H1 (cell line): ENCODE measurements at regions not wholly inside any gene's neighbourhood (a gene's known extent, or its start where the extent isn't known, plus 50 kb on each side); places are given as distances from the start of the nearest gene placed in this dataset.

ENCODE experiments used
- CTCF ChIA-PET: fragments of 300-600 bp; sonication (Branson Sonifier 250); formaldehyde crosslinking; loops from one replicate; lab custom pipeline; 2021; ENCODE audit not compliant: partially characterized antibody; lab: Charles Lee
- POLR2A ChIA-PET: fragments of 300-600 bp; sonication (Branson Sonifier 250); formaldehyde crosslinking; loops from one replicate; lab custom pipeline; 2021; ENCODE audit warnings: inconsistent platforms; ENCODE audit not compliant: partially characterized antibody; lab: Charles Lee
- DNase-seq, 2 experiments: peaks; one replicate each; pipeline versions ENCODE4 v3.0.0 to v3.0.0-alpha.2; 2010 to 2022; ENCODE audit warnings: low spot score in 2 of 2, low read depth in 1 of 2, mixed read lengths in 1 of 2
- FAIRE-seq: peaks from 2 replicates; lab custom pipeline; 2011; peaks lifted over from hg19 to GRCh38; lab: Jason Lieb, UNC
- H2AFZ ChIP-seq: 2 replicates; pipeline ENCODE4 v1.8.1; 2012; ENCODE audit warnings: low read length, inconsistent platforms
- H2AK5ac ChIP-seq: 2 replicates; pipeline ENCODE4 v1.6.1; 2013; ENCODE audit warnings: low read depth, low read length
- H2BK120ac ChIP-seq: replicated peaks from 2 replicates; pipeline ENCODE3; 2013; ENCODE audit warnings: low read depth, low read length, inconsistent platforms
- H2BK12ac ChIP-seq: 2 replicates; pipeline ENCODE4 v1.6.1; 2013; ENCODE audit warnings: low read depth, low read length
- H2BK15ac ChIP-seq: 2 replicates; pipeline ENCODE4 v1.6.1; 2013; ENCODE audit warnings: low read length
- H2BK20ac ChIP-seq: 2 replicates; pipeline ENCODE4 v1.6.1; 2013; ENCODE audit warnings: low read length
- H2BK5ac ChIP-seq: 2 replicates; pipeline ENCODE4 v1.6.1; 2013; ENCODE audit warnings: low read depth, low read length
- H3K14ac ChIP-seq: 2 replicates; pipeline ENCODE4 v1.6.1; 2013; ENCODE audit warnings: inconsistent platforms; ENCODE audit not compliant: insufficient read length
- H3K18ac ChIP-seq: 2 replicates; pipeline ENCODE4 v1.6.1; 2013; ENCODE audit warnings: low read length; ENCODE audit errors: extremely low read depth
- H3K23ac ChIP-seq: 2 replicates; pipeline ENCODE4 v1.6.1; 2013; ENCODE audit warnings: inconsistent platforms; ENCODE audit not compliant: insufficient read length
- H3K23me2 ChIP-seq: 2 replicates; pipeline ENCODE4 v1.6.1; 2013; ENCODE audit warnings: low read depth, low read length
- H3K27ac ChIP-seq: 2 replicates; pipeline ENCODE4 v1.6.1; 2011; ENCODE audit warnings: low read depth, low read length, inconsistent platforms
- H3K27me3 ChIP-seq, 4 experiments: replicated peaks in 1 of 4; 1 replicate in 1 of 4; 2 replicates in 3 of 4; pipeline versions ENCODE4 v1.6.1 to v1.8.1; 2011 to 2013; ENCODE audit warnings: low read length in 3 of 4, mild to moderate bottlenecking in 3 of 4, inconsistent platforms in 2 of 4, mixed read lengths in 2 of 4, moderate library complexity in 1 of 4; ENCODE audit not compliant: control insufficient read depth in 3 of 4, insufficient read depth in 3 of 4; ENCODE audit errors: extremely low read depth in 1 of 4
- H3K36me3 ChIP-seq, 4 experiments: 2 replicates each; pipeline versions ENCODE4 v1.6.1 to v1.8.1; 2011 to 2013; ENCODE audit warnings: mild to moderate bottlenecking in 4 of 4, low read length in 3 of 4, moderate library complexity in 2 of 4, control low read depth in 1 of 4, inconsistent platforms in 1 of 4; ENCODE audit not compliant: insufficient read depth in 4 of 4, control insufficient read depth in 2 of 4
- H3K4ac ChIP-seq: replicated peaks from 2 replicates; pipeline ENCODE3; 2013; ENCODE audit warnings: low read length, low read depth, mixed read lengths, inconsistent platforms; ENCODE audit not compliant: insufficient read length
- H3K4me1 ChIP-seq, 4 experiments: replicated peaks in 1 of 4; 1 replicate in 1 of 4; 2 replicates in 3 of 4; pipeline versions ENCODE4 v1.6.1 to v1.8.1; 2011 to 2013; ENCODE audit warnings: low read length in 3 of 4, inconsistent platforms in 2 of 4, mixed read lengths in 1 of 4; ENCODE audit not compliant: insufficient read depth in 4 of 4, control insufficient read depth in 3 of 4
- H3K4me2 ChIP-seq, 2 experiments: 2 replicates each; pipeline versions ENCODE4 v1.6.1 to v1.8.1; 2011 to 2013; ENCODE audit warnings: low read depth in 2 of 2, low read length in 2 of 2, control low read depth in 1 of 2, inconsistent platforms in 1 of 2, mild to moderate bottlenecking in 1 of 2; ENCODE audit not compliant: insufficient read depth in 1 of 2
- H3K4me3 ChIP-seq, 4 experiments: fragments of 200-600, 300-600 bp in 1 of 4; sonication (generic), shearing (Covaris generic), sonication (Bioruptor Twin) in 1 of 4; 2 replicates each; pipeline versions ENCODE4 v1.5.1 to v1.8.1; 2011 to 2016; ENCODE audit warnings: low read length in 4 of 4, low read depth in 3 of 4, control low read depth in 2 of 4, inconsistent platforms in 2 of 4, mild to moderate bottlenecking in 2 of 4, mixed read lengths in 1 of 4, moderate library complexity in 1 of 4; ENCODE audit not compliant: insufficient read depth in 2 of 4; ENCODE audit errors: extremely low read depth in 1 of 4
- H3K56ac ChIP-seq: replicated peaks from 2 replicates; pipeline ENCODE3; 2013; ENCODE audit warnings: low read depth, mild to moderate bottlenecking, mixed read lengths, low read length, inconsistent platforms; ENCODE audit not compliant: insufficient read length
- H3K79me1 ChIP-seq: 2 replicates; pipeline ENCODE4 v1.6.1; 2013; ENCODE audit warnings: low read depth, low read length, control low read depth
- H3K79me2 ChIP-seq, 2 experiments: 2 replicates each; pipeline versions ENCODE4 v1.6.1 to v1.8.1; 2012 to 2013; ENCODE audit warnings: low read length in 2 of 2, mild to moderate bottlenecking in 2 of 2, inconsistent platforms in 1 of 2; ENCODE audit not compliant: insufficient read depth in 2 of 2, control insufficient read depth in 1 of 2
- H3K9ac ChIP-seq, 4 experiments: replicated peaks in 1 of 4; 1 replicate in 1 of 4; 2 replicates in 3 of 4; pipeline versions ENCODE4 v1.6.1 to v1.8.1; 2011 to 2013; ENCODE audit warnings: low read depth in 3 of 4, low read length in 3 of 4, control low read depth in 2 of 4, mild to moderate bottlenecking in 2 of 4, moderate library complexity in 2 of 4, inconsistent platforms in 1 of 4; ENCODE audit errors: extremely low read depth in 1 of 4
- H3K9me3 ChIP-seq, 2 experiments: 2 replicates each; pipeline versions ENCODE4 v1.6.1 to v1.8.1; 2012 to 2013; ENCODE audit warnings: mild to moderate bottlenecking in 2 of 2, moderate library complexity in 2 of 2, control low read depth in 1 of 2, inconsistent platforms in 1 of 2, low read depth in 1 of 2, low read length in 1 of 2, mixed read lengths in 1 of 2; ENCODE audit not compliant: insufficient read depth in 2 of 2
- H4K20me1 ChIP-seq, 2 experiments: replicated peaks in 1 of 2; 2 replicates each; pipeline versions ENCODE3 to v1.8.1; 2011 to 2013; ENCODE audit warnings: inconsistent platforms in 2 of 2, low read length in 2 of 2, mild to moderate bottlenecking in 1 of 2; ENCODE audit not compliant: insufficient read depth in 2 of 2, control insufficient read depth in 1 of 2
- H4K5ac ChIP-seq: 2 replicates; pipeline ENCODE4 v1.6.1; 2013; ENCODE audit warnings: low read length, low read depth, mixed read lengths, inconsistent platforms; ENCODE audit not compliant: insufficient read length
- H4K8ac ChIP-seq: 2 replicates; pipeline ENCODE4 v1.8.0; 2013; ENCODE audit warnings: mild to moderate bottlenecking, moderate library complexity, low read length, inconsistent platforms; ENCODE audit not compliant: insufficient read depth; ENCODE audit errors: extremely low read depth
- H4K91ac ChIP-seq: replicated peaks from 2 replicates; pipeline ENCODE3; 2013; ENCODE audit warnings: low read length, mixed read lengths, inconsistent platforms; ENCODE audit not compliant: insufficient read length
- BCL11A ChIP-seq, 2 experiments: IDR thresholded peaks; one replicate each; pipeline ENCODE4 v1.6.1; 2011; ENCODE audit warnings: low read depth in 2 of 2, low read length in 2 of 2, mild to moderate bottlenecking in 2 of 2
- CHD1 ChIP-seq: IDR thresholded peaks from 2 replicates; pipeline ENCODE4 v1.6.1; 2012; ENCODE audit warnings: low read depth, low read length, improper control_type of control experiment
- CHD2 ChIP-seq: IDR thresholded peaks from 2 replicates; pipeline ENCODE4 v1.6.1; 2012; ENCODE audit warnings: low read length, improper control_type of control experiment
- FOSL1 ChIP-seq: IDR thresholded peaks from 2 replicates; pipeline ENCODE4 v1.6.1; 2011; ENCODE audit warnings: mild to moderate bottlenecking, low read depth, low read length, moderate library complexity; ENCODE audit not compliant: insufficient read depth
- GABPA ChIP-seq: IDR thresholded peaks from 2 replicates; pipeline ENCODE4 v1.6.1; 2011; ENCODE audit warnings: mild to moderate bottlenecking, low read length, moderate library complexity, borderline replicate concordance; ENCODE audit not compliant: insufficient read depth
- HDAC2 ChIP-seq, 2 experiments: fragments of 300-600 bp in 1 of 2; sonication (generic) in 1 of 2; IDR thresholded peaks; 2 replicates each; pipeline ENCODE4 v1.6.1; 2011 to 2012; ENCODE audit warnings: low read depth in 2 of 2, low read length in 2 of 2, mild to moderate bottlenecking in 2 of 2, moderate library complexity in 2 of 2, borderline replicate concordance in 1 of 2, inconsistent platforms in 1 of 2
- HDAC6 ChIP-seq: IDR thresholded peaks from one replicate; pipeline ENCODE4 v1.7.1; 2012; ENCODE audit warnings: low read depth, mild to moderate bottlenecking, inconsistent platforms, low read length, moderate library complexity
- JUND ChIP-seq: IDR thresholded peaks from 2 replicates; pipeline ENCODE4 v1.6.1; 2011; ENCODE audit warnings: mild to moderate bottlenecking, improper control_type of control experiment, low read length
- KDM1A ChIP-seq: fragments of 200-600, 300-600 bp; sonication (generic); IDR thresholded peaks from 2 replicates; pipeline ENCODE4 v1.7.1; 2016; ENCODE audit warnings: mild to moderate bottlenecking, low read length, borderline replicate concordance
- MAX ChIP-seq: IDR thresholded peaks from 2 replicates; pipeline ENCODE4 v1.6.1; 2012; ENCODE audit warnings: inconsistent platforms
- NRF1 ChIP-seq: IDR thresholded peaks from 2 replicates; pipeline ENCODE4 v1.6.1; 2011; ENCODE audit warnings: mild to moderate bottlenecking, low read depth, low read length, improper control_type of control experiment
- RNF2 ChIP-seq: fragments of 200-900, 300-1000 bp; sonication (generic); IDR thresholded peaks from 2 replicates; pipeline ENCODE4 v1.7.1; 2016; ENCODE audit warnings: borderline replicate concordance, low read depth, mild to moderate bottlenecking, antibody characterized with exemption, low read length; ENCODE audit not compliant: poor library complexity, severe bottlenecking; ENCODE audit errors: missing control alignments
- RXRA ChIP-seq: IDR thresholded peaks from 2 replicates; pipeline ENCODE4 v1.6.1; 2011; ENCODE audit warnings: low read depth, mild to moderate bottlenecking, low read length, moderate library complexity; ENCODE audit not compliant: insufficient read depth
- SP2 ChIP-seq: IDR thresholded peaks from 2 replicates; pipeline ENCODE4 v1.6.1; 2012; ENCODE audit warnings: mild to moderate bottlenecking, low read length, inconsistent platforms
- SRF ChIP-seq: IDR thresholded peaks from 2 replicates; pipeline ENCODE4 v1.6.1; 2011; ENCODE audit warnings: mild to moderate bottlenecking, low read depth, low read length, moderate library complexity
- WGBS, 2 experiments: shearing (Covaris generic) in 1 of 2; methylation state at CpG; one replicate each; pipeline versions ENCODE4 v1.1.6 to v1.1.7; 2013 to 2015; ENCODE audit warnings: low lambda C conversion rate in 2 of 2, mixed read lengths in 2 of 2, inconsistent platforms in 1 of 2, low coverage in 1 of 2, missing lambda C conversion rate in 1 of 2; ENCODE audit not compliant: insufficient replicate concordance in 2 of 2, insufficient coverage in 1 of 2, insufficient read length in 1 of 2; ENCODE audit errors: extremely low coverage in 1 of 2, missing lambda C conversion rate in 1 of 2; 5-methylcytosine and 5-hydroxymethylcytosine counted together

GRCh38 chr4:18798123-18798522 is 776.6 kb upstream of the LCORL start:
- H2AFZ ChIP-seq = no peak overlapping the region
- no peak overlapping the region for H4K8ac ChIP-seq
- no peaks in the 10 kb centered on the region for H3K9me3 ChIP-seq
- H3K4me1 ChIP-seq = no peaks in the 10 kb centered on the region
- H3K79me1 ChIP-seq = no peaks in the 10 kb centered on the region
- no peak overlapping the region for H3K14ac ChIP-seq
- H3K4me2 ChIP-seq = no peak overlapping the region
- H3K27ac ChIP-seq = no peak overlapping the region
- H3K18ac ChIP-seq = no peak overlapping the region
- H2BK12ac ChIP-seq = no peak overlapping the region
- no peaks in the 10 kb centered on the region for H4K20me1 ChIP-seq
- no peaks in the 10 kb centered on the region for H3K27me3 ChIP-seq
- POLR2A ChIA-PET = no interaction called here
- H3K56ac ChIP-seq = no peak overlapping the region
- H2BK15ac ChIP-seq = no peak overlapping the region
- no peak overlapping the region for H3K4me3 ChIP-seq
- no peak overlapping the region for H3K23ac ChIP-seq
- H3K9ac ChIP-seq = no peak overlapping the region
- DNase-seq (no peak), FAIRE-seq (no peak)
- H2AK5ac ChIP-seq = no peak overlapping the region
- no peak overlapping the region for H4K91ac ChIP-seq
- no peaks in the 10 kb centered on the region for H3K36me3 ChIP-seq
- CTCF ChIA-PET = interaction anchor here (1.3 kb wide), 1 partner anchor 251 kb away, joined by 3 read pairs; no protein-coding TSS in a partner anchor
- no peaks in the 10 kb centered on the region for H3K23me2 ChIP-seq
- 86% methylated on average over 2 of the region's 2 CpGs; no CpG with 5 or more reads in 1 of the 2 experiments for WGBS, 2 experiments
- H2BK120ac ChIP-seq = no peak overlapping the region
- H3K4ac ChIP-seq = no peak overlapping the region
- H4K5ac ChIP-seq = no peak overlapping the region
- no peak overlapping the region for H2BK5ac ChIP-seq
- H2BK20ac ChIP-seq = no peak overlapping the region
- no peaks in the 10 kb centered on the region for H3K79me2 ChIP-seq
- TF ChIP-seq CHD1 (no peak), KDM1A (no peak), JUND (no peak), FOSL1 (no peak), BCL11A (IDR thresholded peaks at IDR 0.05; ENCODE audit: low read depth in 2 of 2, low read length in 2 of 2) (no peak), RNF2 (no peak), GABPA (no peak), HDAC6 (no peak), HDAC2 (IDR thresholded peaks at IDR 0.05; ENCODE audit: borderline replicate concordance in 1 of 2, low read depth in 2 of 2, low read length in 2 of 2) (no peak), RXRA (no peak), MAX (no peak), CHD2 (no peak), SP2 (no peak), SRF (no peak), NRF1 (no peak)
